HG03095 (cell line): ENCODE measurements at regions not wholly inside any gene's neighbourhood (a gene's known extent, or its start where the extent isn't known, plus 50 kb on each side); places are given as distances from the start of the nearest gene placed in this dataset.

ENCODE experiments used
- ATAC-seq: cut with Tn5 transposase; IDR thresholded peaks from one replicate; pipeline ENCODE4 v1.9.1; 2021; ENCODE audit warnings: moderate library complexity; ENCODE audit not compliant: unreplicated experiment

DNA sequence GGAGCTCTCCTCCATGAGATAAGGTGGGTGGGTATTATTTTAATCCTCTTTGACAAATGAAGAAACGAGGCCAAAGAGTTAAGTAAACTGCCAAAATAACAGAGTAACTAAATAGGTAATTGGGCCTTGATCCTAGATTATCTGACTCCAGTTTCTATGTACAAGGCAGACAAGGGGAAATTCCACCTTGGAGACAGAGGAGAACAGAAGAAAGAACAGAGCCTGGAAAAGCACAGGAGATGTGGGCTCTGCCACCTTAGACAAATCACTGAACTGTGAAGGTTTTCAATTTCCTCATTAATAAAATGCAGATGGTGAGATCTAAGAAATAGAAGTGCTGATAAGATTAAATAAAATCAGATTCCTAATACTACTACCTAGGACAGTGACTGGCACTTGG, 310.2 kb upstream of the TLE3 start:
- ATAC-seq, result no peak

- no peak for ATAC-seq
Observed at GRCh38 chr15:70407336-70407670, 309.6 kb upstream of the TLE3 start.

GRCh38 chr15:70406617-70407335, 309.1 kb upstream of the TLE3 start:
- ATAC-seq, result no peak

DNA sequence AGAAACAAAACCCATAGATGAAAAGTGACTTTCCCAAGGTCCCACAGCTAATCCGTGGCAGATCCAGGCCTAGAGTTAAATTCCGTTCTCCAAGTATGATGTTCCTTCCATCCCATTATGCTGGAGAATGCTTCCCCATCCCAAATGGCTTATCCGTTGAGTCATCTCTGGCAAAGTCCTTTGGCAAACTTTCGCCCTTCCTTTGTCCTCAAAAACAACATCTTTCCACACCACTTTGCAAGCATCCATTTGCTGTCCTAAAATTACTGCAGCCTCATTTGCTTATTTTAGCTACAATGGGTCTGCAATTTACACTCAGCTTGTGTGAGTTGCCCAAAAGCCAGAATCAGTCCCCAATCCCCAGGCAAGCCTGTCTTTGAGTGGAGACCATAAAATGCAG, 304.0 kb upstream of the TLE3 start:
- ATAC-seq, result no peak

DNA sequence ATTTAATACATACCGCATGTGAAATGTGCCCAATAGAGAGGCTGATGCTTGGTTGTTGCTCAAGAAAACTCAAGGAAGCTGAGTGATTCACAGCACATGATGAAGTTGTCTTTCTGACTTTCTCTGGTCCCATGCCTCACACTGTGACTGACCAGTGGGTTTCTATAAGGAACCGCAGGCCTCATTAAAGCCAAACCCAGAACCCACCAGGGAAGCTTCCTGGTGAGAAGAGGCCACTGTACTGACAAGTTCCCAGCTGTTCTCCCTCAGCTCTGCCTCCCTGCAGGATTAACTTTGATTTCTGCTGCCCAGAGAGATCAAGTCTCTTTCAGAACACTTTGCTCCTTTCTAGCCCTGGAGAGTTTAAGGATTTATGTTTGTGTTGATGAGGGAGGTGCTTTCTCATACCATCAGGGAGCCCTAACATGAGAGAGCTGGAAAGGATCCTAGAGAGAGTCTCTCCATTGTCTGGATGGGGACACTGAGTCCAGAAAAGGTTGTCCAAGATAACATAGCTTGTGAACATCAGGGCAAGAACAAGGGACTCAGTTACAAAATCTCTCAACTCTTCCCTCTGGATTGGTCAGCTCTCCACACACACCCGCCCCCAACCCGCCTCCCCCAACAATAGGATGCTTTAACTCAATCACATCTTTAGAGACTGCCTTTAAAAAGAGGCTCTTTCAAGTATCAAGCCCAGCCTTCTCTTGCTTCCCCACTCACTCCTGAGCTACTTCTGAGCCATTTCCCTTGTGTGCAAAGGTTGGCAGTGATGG, 303.2 kb upstream of the TLE3 start:
- ATAC-seq, result no peak

GRCh38 chr15:70399204-70399603, 301.5 kb upstream of the TLE3 start:
- ATAC-seq, result no peak

DNA sequence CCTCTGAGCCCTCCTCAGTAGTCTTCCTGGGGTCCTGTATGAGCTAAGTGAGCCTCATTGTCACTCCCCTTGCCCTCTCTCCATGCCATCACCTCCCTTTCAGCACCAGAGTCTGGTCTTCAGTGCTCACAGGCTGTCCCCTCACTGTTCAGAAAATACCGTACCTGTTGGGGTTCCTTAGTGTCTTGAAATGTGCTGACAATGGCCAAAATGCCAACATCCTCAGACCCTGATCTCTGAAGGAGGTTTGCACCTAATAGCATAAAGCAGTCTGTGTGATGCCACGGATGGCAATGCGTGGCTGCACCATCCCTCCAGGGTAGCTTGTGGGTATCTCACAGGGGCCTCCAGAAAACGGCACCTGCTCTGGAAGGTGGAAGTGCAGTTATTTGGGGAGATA, 301.0 kb upstream of the TLE3 start:
- no peak for ATAC-seq

DNA sequence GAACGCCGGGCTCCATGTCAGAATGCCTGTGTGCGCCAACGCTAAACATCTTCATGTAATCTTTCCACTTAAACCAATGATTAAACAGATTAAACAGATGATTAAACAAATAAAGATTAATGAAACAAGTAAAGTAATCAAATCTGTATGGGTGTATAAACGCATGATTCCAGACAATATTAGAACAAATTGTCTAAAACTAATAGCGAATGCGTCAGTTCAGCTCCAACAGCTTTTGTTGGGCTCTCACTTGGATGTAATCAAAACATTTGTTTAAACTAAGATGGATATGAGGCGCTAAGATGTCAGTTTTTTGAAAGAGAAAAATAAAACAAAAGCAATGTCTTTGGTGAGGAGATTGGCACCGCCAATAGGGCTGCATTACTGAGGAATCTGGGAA, 299.1 kb upstream of the TLE3 start:
- no peak for ATAC-seq

DNA sequence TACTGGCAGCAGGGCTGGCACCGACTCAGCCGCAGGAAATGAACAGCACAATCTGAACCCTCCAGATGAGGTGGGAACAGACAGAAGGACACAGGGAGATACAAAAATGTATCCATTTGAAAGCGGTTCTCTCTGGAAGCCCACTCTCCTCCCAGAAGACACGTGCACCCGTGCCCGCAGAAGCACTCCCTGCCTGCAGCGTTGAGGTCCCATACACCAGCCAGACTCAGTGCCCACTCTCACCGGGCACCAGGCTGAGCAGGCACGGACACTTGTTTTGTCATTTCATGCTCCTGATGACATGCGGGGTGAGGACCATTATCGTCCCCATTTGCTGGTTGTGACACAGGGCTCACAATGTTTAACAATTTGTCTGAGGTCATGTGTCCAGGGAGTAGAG, 297.4 kb upstream of the TLE3 start:
- ATAC-seq, result no peak

- ATAC-seq, result no peak
Observed at GRCh38 chr15:70390723-70391122, 293.0 kb upstream of the TLE3 start.

DNA sequence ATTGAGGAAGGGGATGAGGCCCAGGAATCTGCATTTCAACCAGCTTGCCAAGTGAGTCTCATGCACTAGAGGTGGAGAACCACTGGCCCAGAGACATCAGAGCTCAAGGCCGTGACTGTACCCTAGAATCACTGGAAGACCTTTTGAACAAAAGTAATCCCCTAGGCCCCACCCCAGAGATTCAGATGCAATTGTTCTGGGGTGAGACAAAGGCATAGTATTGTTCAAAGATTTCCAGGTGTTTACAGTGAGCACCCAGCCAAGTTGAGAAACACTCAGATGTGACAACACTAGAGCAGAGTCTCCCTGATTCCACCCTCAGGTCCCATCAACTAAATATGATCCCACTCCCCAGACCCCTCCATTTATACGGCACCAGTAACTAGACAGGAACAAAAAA, 290.3 kb upstream of the TLE3 start:
- no peak for ATAC-seq

GRCh38 chr15:70387081-70387480, 289.4 kb upstream of the TLE3 start:
- ATAC-seq, result no peak

DNA sequence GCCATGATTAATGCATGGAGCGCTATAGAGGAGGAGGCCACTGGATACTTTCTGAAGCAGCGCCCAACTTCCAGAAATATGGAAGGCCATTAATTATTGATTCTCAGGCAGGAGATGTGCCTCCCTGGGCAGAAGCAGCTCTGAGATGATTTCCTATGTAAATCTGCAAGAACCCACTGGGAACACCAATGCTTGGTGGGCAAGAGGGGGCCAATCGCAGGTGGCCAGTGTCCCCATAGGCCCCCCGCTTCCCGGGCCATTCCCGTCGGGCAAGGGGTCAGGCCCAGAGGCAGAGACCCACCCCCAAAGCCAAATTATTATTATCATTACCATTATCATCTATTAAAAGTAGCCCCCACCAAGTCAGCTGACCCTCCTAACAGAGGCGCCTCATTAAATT, 288.0 kb upstream of the TLE3 start:
- no peak for ATAC-seq

DNA sequence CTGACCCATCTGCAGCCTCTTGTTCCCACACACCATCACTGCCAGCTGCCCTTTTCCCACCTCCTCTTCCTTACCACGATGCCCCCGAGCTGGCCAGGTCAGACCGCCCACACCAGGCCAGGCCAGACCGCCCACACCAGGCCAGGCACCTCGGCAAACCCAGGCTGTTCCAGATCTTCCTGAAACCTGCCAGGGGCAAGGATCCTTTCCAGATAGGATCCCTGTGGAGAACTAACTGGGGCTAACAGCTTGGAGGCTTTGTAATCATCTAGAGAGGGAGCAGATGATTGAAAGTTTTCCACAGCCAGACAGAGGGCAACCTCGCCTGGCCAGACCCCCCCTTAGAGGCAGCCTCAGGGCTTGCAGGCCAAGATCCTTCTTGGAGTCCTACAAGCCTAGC, 287.3 kb upstream of the TLE3 start:
- ATAC-seq, result no peak

DNA sequence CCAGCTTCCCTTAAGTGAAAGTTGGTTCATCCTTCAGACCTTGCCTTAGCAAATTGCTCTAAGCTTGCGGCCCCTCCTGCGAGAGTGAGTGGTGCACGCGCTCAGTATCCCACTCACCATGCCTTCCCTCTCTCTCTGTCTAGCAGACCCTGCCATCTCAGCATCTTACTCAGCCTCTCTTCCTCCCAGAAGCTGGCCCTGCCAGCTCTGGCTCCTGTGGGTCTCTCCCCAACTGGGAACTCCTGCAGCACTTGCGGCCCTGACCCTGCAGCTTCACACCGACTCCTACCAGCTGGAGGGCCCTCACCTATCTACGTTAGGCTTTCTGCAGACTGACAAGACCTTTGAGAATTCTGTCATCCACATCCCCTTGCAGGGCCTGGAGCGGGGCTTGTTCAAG, 286.1 kb upstream of the TLE3 start:
- ATAC-seq, result no peak

GRCh38 chr15:70382762-70383458, 285.2 kb upstream of the TLE3 start:
- no peak for ATAC-seq

DNA sequence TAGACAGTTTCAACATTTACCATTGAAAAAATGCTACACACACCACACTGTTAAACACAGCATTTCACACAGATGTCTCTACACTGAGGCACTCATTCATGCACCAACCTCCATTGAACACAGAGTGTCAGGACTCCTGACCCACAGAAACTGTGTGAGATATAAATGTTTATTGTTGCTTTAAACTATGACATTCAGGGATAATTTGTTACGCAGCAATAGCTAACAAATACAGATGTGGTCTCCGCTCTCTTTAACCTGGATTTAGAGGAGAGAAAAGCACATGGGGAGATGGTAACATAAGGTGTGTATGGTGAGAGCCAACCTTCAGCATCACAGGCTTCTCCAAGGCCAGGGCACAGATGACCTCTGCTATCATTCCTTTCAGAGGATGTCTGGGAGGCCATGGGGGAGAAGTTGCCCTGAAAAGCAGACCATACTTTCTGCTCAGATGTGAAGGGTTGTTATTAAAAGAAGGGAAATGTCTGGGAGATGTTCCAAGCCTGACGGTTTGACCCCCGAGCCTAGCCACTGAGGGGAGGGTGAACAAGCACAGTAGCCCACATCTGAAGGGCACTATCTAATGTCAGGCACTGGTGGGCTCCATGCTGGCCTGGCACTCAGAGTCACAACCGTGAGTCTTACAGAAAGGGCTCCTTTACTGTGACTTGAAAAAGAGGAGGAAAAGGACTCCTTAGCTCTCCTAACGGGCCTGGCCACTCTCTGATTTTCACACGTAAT, 284.5 kb upstream of the TLE3 start:
- ATAC-seq, result no peak

DNA sequence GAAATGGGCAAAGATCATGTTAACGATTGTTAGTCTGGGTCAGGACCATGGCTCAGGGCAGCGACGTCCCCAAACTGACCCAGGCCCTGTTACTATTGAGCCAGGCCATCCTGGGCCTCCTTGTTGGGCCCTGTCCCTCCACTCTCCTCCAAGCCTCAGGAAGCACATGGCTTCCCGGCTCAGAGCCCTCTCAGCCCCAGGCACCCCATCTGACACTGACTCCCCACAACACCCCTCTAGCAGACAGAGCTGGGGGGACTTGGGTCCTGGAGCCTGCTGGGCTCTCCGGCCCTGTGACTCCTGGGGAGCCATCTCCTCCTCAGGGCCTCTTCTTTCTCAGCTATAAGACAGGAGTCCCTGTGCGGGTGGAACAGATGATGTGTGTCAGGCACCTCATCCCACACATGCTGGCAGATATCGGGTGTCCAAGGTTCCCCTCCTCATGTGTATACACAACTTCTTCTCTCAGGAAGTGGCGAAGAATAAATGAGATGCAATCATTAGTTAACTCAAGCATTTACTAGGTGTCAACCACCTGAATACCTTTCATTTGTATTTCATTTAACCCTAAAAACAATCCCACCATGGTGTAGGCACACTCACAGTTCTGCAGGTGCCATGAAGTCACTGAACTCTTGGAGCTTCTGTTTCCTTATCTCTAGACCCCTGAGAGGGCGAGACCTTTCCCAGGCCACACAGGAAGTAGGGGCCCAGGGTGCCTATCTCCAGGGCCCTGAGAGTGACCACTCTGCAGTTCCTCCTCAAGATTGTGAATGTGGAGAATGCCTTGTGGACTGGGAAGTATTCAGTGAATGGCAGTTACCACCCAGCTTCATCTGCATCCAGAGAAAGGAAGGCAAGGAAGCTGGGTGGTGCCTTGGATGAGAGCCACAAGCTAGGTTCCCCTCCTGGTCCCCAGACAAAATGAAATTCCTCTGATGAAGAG, 282.5 kb upstream of the TLE3 start:
- no peak for ATAC-seq

GRCh38 chr15:70379134-70379533, 281.4 kb upstream of the TLE3 start:
- no peak for ATAC-seq
